ENCODE measurements at regions not wholly inside any gene's neighbourhood (a gene's known extent, or its start where the extent isn't known, plus 50 kb on each side); places are given as distances from the start of the nearest gene placed in this dataset.

DNA sequence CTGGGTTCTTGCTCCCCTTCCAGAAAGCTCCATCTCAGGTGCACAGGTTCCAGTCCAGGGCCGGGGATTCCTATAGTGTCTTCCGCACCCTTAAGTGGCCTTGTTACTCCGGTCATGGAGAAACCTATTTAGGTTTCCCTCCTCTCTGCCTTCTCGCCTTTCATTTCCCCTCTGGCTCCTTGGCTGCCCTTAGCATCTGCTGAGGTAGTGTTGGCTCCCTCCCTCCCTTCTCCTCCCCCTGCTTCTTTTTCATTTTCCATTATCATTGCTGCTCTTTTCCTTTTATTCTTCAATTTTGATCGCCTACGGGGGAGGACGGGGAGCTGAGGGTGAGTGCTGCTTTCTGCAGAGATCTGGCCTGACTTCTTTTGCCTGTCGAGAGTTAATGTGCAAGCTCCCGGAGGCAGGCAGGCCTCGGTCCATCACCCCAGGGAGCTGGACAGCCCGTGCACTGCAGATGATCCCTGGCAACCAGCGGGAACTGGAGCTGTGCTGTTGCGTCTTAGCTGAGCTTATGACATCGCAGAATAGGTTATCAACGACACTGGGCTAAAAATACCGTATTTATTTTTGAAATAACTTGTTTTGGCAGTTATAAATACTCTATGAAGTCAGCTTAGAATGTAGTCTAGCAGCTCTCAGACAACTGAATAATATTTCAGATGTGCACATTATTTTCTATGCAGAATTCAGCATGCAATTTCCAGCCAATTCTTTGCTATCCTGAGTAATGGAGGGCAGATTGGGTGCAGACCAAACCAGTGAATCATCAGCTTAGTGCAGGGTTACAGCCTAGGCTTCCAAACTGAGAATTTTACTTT, 141.9 kb downstream of the SLC4A3 start:
- DNase-seq (ENCODE audit: low spot score), result no peak

DNA sequence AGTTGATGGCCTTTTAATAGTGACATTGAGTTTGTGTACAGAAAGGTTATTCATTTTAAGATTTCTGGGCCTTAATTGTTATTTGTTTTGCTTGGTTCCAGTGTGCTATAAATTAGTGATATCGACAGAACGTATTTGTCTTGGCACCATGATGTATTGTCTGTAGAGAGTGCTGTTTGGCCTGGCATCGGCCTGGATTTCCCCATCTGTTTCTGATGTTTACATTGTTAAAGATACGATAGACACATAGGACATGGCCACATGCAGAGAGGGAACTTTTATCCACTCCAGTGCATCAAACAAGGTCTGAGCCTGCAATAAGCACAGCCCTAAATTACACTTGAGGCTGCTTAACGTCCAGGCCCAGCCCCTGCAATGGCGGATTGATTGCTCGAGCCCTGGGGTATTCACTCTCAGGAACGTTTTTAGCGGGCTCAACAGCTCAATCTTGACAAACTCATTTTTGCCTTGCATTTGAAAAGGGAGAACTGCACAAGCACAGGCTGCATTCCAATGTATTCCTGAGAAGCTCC, 144.7 kb downstream of the SLC4A3 start:
- DNase-seq (ENCODE audit: low spot score), result no peak

DNA sequence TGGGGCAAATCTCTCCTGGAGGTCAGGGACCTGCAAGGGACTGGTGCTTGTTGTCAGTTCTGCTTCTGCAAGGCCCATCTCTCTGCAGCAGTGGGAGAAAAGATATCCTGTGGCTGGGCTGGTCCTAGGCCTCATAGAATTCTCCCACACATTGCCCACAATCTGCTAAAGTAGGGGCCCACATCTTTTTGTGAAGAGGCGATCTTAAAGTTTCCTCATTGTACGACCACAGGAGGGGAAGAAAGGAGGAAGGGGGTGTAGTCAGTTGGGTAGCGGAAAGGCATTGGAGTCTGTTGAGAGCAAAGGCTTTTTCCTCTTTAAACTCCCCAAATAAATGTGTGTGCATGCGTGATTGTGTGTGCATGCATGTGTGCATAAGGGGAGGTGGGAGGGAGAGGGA, 145.3 kb downstream of the SLC4A3 start:
- DNase-seq (ENCODE audit: low spot score), result no peak

DNA sequence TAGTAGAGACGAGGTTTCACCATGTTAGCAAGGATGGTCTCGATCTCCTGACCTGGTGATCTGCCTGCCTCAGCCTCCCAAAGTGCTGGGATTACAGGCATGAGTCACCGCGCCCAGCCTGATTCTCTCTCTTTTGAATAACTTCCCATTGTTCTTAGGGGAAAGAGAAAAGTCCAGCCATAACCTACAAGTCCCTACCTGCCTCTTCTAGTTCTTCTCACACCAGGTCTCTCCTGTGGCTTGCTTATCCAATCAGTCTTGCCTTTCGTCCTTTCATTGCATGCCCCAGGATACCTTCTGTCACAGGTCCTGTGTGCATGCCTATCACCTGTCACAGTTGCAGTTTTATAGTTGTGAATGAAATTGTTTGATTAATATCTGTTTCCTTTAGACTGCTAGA, 148.1 kb downstream of the SLC4A3 start:
- no peak for DNase-seq (ENCODE audit: low spot score)

DNA sequence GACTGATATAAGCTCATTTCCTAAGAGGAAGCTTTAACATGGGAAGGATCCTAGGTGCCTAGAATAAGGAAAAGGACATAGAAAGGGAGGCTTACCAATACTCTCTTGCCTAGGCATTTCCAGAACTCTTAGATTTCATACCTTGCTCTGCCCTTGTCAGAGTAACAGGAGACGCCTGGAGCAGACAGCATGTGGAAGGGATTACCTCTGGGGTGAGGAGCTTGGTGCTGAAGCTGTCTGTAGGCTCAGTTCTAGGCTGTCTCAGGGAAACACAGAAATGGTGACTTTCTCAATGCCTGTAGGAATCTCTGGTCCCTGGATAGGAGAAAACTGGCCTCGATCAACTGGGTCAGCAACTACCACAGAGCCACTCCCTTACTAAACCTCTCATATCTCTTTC, 150.0 kb downstream of the SLC4A3 start:
- no peak for DNase-seq (ENCODE audit: low spot score)

DNA sequence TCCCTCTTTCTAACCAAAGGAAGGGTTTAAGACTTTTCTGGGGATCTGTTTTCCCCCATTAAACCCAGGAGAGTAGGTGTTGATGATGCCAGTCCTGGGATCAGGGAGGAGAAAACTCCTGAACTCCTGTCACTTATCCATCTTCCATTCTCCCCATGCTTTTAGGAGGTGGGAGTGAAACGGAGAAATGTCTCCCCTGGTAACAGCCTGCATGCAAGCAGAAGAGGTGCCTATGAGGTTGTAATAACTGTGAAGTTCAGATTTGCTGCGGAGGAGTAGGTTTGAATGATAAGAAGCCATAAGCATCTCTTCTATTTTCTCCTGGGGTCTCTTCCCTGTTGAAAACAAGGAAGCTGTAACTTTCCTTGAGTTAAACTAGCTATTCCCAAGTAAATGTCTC, 150.8 kb downstream of the SLC4A3 start:
- DNase-seq (ENCODE audit: low spot score), result no peak

DNA sequence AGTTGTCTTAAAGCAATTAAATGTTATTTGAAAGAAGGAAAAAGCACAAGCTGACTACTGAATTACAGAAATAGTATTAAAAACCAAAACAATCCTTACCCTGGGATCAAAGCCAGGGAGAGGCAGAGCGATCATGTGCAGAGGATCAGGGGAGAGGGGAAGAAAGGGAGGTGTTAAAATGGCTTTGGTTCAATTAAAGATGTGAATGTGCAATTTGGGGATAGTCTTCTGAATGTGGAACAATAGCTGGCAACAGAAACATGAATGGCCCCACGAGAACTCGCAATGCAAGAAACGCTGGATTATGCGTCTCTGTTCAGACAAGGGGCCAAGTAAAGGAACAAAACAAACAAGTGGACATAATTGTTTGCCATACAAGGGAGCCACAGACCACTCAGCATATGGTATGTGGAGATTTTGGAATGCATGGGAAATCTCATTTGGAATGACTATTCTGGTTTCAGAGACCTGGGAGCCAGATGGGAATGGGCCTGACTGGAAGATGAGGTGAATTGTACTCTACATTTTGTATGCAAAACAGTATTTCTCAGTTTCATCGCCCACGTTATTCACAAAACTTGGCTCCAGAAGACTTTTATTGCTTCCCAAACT, 155.4 kb downstream of the SLC4A3 start:
- DNase-seq (ENCODE audit: low spot score), result no peak

DNA sequence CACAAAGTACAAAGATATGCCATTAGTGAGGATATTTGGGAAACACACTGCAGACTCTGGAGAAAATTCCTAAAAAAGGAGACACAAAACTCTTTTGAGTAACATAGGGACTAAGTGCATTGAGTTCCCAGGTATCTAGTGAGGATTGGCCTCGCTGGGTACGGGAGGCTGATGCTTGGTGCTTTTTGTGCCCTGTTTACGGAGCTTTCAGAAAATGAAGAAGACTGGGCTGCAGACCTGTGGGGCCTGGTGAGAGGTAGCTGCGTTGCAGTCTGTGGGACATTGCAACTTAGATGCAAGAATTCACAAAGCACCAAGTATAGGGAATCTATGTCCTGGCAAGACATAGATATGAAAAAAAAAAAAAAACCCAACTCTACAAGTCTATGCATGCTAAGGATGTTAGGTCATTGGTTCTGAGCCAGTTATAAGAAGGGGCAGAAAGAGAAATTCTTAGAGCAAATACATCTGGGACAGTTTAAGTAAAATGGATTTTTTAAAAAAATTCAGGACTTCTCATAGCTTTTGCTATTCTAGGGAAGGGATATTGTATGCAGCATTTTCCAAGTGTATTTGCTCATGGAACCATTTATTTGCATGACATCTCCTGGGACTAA, 156.0 kb downstream of the SLC4A3 start:
- no peak for DNase-seq (ENCODE audit: low spot score)

DNA sequence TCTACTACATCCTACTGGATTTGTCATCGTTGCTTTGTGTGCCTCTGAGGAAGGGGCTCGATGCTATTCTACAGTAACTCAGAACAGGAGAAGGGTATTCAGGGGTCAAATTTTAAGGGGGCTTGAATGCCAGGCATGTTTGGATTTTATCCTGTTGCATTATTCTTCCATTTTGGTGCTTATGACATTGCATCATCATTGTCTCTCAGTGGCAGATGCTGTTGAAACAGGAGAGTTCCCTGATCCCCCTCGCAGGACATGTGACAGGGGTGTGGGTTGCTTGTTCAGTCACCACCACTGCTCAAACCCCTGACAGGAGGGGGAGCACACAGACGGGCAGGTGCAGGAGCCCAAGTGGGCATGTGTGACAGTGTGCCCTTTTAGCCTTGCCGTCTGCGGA, 156.7 kb downstream of the SLC4A3 start:
- DNase-seq (ENCODE audit: low spot score), result no peak

DNA sequence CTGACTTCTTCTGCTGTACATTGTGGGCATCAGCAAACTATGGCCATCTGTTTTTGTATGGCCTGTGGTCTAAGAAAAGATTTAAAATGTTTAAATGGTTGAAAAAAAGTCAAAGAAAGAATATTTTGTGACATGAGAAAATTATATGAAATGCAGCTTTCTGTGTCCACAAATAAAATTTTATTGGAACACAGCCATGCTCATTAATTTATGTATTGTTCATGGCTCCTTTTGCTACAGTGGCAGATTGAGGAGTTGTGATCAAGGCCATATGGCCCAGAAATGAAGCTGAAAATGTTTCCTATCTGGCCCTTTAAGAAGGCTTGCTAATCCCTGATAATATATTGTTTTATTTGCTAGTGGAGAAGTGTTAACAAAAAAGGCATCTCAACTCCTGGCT, 162.0 kb downstream of the SLC4A3 start:
- no peak for DNase-seq (ENCODE audit: low spot score)

DNA sequence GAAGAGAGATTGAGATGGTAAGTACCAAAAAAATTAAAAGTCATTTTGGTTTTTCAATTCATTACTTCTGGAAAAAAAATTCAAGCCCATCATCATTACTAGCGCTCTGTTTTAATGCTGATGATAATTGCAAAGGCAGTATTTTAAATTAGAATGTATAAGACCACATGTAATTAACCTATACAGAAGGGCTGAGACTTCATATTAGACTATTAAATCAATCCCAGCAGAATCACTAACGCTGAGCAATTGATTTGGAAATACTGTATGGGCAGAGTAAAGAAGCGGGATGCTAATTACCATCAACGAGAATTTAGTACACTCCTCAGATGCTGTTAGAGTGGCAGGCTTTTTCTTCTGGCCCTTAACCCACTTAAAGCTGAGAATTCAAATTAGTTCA, 165.0 kb downstream of the SLC4A3 start:
- DNase-seq (ENCODE audit: low spot score), result no peak

DNA sequence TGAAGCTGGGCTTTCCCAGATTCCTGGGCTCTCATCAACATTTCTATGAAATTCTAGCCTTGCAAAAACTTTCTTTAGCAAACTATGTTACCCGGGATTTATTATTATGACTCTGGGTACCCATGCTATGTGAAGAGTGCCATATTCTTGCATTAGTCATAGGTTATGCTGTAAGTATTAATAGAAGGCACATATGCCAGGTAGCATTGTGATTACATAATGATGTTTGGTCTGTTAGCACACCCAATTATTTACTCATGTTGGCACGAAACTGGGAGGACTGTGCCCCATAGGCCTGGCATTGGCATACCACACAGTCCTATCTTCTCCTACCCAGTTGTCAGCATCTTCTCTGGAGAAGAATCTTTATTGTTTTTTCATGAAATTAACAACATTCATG, 171.0 kb downstream of the SLC4A3 start:
- no peak for DNase-seq (ENCODE audit: low spot score)

DNA sequence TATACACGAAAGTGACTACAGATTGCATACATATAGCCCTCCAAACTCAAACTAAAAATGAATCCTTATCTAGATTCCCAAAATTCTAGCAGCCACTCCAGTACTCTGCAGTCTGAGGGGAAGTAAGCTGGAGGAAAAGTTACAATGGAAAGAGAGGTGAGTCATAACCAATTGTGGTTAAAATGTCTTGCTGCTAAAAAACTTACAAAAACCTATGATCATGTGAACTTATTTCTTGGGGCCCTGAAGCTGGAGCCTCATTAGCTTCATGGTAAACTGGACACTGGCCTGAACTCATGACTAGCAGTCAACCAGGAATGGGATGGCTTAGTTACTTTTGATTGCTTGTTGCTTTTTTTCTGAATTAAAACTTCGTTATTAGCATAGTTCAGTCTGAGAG, 175.9 kb downstream of the SLC4A3 start:
- no peak for DNase-seq (ENCODE audit: low spot score)

DNA sequence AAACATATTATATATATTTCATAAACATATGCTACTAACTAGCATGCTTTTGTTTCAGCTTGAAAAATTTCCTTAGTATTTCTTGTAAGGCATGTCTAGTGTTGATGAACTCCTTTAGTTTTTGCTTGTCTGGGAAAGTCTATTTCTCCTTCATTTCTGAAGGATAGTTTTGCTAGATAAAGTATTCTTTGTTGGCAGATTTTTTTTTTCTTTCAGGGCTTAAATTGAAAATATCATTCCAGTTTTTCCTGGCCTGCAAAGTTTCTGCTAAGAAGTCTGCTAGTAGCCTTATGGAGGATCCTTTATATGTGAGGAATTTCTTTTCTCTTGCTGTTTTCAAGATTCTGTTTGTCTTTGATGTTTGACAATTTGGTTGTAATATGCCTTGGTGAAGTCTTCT, 183.5 kb downstream of the SLC4A3 start:
- no peak for DNase-seq (ENCODE audit: low spot score)

DNA sequence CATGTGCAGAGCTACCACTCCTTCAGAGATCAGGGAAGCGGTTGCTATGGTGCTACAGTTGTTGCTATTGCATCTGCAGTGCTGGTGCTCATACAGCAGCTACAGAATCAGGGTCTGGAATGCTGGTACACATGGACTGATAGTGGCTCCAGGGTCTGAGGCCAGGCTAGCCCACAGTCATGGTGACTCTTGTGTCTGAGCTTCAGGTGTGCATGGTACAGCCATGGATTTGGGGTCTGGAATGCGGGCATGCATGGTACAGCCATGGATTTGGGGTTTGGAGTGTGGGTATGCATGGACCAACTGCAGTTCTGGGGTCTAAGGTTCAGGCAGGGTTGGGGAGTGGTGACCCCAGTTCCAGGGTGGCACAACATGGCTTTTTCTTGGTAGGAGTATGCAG, 185.2 kb downstream of the SLC4A3 start:
- no peak for DNase-seq (ENCODE audit: low spot score)

DNA sequence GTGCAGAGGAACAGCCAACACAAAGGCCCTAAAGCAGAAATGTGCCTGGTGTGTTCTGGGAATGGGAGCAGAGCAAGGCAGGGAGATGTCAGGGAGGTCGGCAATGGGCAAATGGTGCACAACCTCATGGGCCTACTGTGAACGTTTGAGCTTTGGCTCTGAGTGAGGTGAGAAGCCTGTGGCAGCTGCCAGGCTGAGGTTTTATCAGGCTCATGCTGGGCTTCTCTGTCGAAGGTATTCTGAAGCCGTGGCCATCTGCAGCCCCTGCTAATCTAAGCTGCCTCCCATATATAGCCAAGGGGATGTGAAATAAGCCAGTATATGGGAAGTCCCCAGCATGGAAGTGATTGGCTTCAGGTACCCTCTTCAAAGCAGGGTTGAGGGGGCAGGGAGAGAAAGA, 193.3 kb downstream of the SLC4A3 start:
- no peak for DNase-seq (ENCODE audit: low spot score)

DNA sequence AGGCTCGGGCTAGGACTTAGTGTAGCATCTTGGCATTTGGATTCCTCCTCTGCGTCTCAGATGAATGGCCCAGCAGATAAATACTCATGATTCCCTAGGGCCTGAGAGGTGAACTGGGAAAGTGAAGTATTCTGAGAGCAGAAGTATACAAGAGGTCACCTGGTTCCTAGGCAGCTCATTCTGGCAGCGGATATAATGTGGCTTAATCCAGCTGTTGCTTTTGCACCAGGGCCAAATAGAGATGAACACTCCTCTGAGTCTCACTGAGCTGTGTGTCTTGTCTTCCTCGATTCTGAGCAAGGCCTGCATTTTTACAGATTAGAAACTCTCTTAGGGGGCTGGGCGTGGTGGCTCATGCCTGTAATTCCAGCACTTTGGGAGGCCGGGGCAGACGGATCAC, 196.1 kb downstream of the SLC4A3 start:
- no peak for DNase-seq (ENCODE audit: low spot score)

DNA sequence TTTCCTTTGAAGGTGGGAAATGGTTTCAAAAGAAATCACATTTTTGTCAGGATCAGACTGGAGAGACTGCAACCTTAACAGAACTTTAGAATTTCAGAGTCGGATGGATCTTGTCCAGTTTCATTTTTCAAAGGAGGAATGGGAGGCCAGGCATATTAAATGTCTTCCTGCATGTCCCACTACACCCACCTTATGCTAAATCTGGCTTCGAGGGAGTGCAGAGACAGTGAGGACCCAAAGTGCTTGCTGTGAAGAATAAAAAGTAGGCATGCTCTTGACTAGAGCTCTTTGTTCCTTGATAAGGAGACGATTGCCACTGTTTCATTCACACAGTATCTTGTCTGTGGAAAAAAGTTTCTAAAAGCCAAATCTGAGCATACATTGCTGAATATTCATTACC, 197.6 kb downstream of the SLC4A3 start:
- DNase-seq (ENCODE audit: low spot score), result no peak

DNA sequence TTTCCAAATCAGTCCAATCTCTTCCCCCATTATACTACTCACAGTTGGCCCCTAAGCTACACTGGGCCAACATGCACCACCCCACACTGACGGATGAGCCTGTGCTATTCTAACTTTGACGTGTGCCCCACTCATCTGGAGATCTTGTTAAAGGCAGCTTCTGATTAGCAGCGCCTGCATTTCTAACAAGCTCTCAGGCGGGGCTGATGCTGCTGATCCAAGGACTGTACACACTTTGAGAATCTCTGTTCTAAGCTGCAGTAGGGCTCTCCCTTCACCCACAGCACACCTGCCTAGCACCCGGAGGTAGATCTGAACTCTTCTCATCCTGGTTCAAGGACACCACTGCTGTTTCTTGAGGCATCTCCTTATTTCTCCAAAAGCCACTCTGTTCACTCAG, 200.7 kb downstream of the SLC4A3 start:
- DNase-seq (ENCODE audit: low spot score), result no peak

DNA sequence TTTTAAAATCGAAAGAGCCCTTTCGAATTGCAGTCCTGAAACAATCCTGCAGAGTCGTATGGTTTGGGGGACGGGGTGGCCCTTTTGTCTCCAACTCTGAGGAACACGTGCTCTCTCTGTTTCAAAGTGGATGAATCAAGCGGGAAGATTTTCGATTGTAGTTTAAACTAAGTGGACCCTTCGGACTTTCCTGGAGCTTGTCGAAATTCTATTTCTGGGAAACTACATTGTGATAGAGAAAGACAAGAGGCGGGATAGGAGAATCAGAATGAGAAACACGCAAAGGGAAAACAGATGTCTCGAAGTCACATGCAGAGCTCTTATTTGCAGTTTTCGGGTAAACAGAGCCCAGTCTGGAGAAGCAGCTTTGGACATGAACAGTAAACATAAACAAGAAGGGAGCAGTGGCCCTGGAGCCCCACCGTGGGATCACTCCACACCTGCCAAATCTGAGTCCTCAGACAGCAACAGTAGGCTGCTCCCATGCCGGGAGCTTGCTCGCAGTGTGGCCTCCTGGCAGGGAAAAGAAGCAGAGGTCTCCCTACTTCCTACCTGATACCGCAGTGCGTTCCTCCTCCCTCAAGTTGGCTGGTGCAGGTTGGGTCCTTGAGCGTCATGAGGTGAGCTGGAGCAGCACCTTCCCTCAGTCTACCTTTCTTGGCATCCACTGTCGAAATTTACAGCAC, 202.4 kb downstream of the SLC4A3 start:
- DNase-seq (ENCODE audit: low spot score), result no peak

DNA sequence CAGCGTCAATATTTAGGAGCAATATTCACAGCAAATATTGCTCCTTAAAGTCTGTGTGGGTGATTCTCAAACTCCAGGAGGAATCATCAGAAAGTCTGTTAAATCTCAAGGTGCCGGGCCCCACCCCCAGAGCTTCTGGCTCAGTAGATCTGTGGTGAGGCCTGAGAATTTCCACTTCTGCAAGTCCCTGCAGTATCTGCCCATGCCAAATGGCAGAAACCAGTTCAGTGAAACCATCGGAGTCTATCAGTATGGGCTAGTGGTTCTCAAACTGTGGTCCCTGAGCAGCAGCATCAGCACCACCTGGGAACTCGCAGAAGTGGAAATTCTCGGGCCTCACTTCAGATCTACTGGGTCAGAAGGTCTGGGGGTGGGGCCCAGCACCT, 202.9 kb downstream of the SLC4A3 start:
- DNase-seq (ENCODE audit: low spot score), result no peak

DNA sequence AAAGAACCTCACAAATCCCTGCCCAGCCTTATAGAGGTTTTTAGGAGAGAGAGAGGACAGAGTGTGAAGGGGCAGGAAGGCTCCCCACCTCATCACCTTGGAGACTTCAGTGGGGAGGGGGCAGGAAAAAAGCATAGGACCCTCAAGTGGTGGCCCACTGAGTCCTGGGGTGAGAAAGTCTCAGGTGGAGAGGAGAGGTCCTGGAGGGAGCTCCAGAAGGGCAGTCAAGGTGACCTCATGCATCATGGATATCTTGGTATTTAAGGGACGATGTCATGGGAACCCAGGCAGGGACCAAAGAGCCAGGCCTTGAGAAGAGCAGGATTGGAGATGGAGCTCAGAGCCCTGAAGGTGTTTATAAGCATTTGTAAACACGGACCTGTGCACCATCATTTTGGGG, 204.5 kb downstream of the SLC4A3 start:
- DNase-seq (ENCODE audit: low spot score), result no peak

DNA sequence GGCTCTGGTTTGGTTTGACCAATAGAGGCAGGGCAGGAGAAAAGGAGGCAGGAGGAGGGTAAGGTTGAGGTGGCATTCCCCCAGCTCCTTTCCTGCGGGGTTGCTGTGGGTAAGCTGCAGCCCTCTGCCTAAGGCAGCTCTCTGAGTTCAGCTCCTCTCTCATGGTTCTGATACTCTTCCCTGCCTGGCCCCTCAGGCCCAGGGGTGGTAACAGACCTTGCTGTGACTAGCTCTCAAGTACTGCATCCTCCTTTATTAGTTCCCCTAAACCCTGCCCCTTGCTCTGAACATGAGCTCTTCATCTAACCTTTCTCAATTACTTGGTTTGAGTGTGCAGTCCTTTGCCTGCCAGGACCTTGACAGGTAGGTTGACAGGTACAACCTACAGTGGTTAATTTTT, 205.5 kb downstream of the SLC4A3 start:
- DNase-seq (ENCODE audit: low spot score), result no peak

All from iPS-NIHi11 (cell line).